GM21528 (cell line): ENCODE measurements at regions not wholly inside any gene's neighbourhood (a gene's known extent, or its start where the extent isn't known, plus 50 kb on each side); places are given as distances from the start of the nearest gene placed in this dataset.
"Not testable (repeated sequence)": the region's sequence is repeated elsewhere in the genome, so short reads cannot be mapped to it uniquely, and the experiment has no call there.

Experiments used
- ATAC-seq: cut with Tn5 transposase; IDR thresholded peaks from one replicate; pipeline ENCODE4 v1.9.1; 2021; ENCODE audit warnings: mild to moderate bottlenecking, moderate library complexity; ENCODE audit not compliant: unreplicated experiment, low FRiP score

DNA sequence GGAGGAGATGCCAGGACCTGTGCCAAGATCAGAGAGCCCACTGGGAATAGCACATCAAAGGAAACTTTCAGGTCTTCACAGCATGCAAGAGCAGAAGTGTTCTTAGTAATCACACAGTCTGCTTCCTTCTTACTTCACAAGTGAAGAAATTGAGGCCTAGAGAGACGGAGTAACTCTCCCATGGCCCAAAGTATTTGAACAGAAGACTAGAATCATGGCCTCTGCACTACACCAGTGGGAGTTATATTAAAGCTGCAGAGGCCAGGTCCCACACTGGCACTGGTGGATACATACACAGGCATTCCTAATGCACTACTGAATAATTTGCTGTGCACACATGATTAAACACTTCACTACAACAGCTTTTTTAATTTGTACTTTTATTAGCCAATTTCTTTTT, 107.6 kb upstream of the RMP24 start:
- ATAC-seq = no peak

- no peak for ATAC-seq
Observed at GRCh38 chr18:35868915-35869314, 103.6 kb upstream of the RMP24 start.

GRCh38 chr18:35871337-35871736, 101.1 kb upstream of the RMP24 start:
- no peak for ATAC-seq

- ATAC-seq = no peak
Observed at GRCh38 chr18:35875566-35875965, 96.9 kb upstream of the RMP24 start.

DNA sequence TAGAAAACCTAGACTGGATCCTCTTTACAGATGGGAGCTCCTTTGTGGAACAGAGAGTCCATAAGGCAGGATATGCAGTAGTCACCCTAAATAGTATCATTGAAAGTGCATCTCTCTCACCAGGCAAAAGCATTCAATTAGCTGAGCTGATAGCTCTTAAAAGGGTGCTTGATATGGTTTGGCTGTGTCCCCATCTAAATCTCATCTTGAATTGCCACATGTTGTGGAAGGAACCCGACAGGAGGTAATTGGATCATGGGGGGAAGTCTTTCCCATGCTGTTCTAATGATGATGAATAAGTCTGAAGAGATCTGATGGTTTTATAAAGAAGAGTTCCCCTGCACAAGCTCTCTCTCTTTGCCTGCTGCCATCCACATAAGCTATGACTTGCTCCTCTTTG, 96.2 kb upstream of the RMP24 start:
- no peak for ATAC-seq

GRCh38 chr18:35880788-35881455, 91.6 kb upstream of the RMP24 start:
- no peak for ATAC-seq

GRCh38 chr18:35888329-35888728, 84.2 kb upstream of the RMP24 start:
- ATAC-seq = no peak

- no peak for ATAC-seq
Observed at GRCh38 chr18:35889677-35890076, 82.8 kb upstream of the RMP24 start.

- no peak for ATAC-seq
Observed at GRCh38 chr18:35890323-35890722, 82.2 kb upstream of the RMP24 start.

- no peak for ATAC-seq
Observed at GRCh38 chr18:35892118-35892517, 80.4 kb upstream of the RMP24 start.

- ATAC-seq = not testable (repeated sequence)
Observed at GRCh38 chr18:35897481-35897880, 75.0 kb upstream of the RMP24 start.

DNA sequence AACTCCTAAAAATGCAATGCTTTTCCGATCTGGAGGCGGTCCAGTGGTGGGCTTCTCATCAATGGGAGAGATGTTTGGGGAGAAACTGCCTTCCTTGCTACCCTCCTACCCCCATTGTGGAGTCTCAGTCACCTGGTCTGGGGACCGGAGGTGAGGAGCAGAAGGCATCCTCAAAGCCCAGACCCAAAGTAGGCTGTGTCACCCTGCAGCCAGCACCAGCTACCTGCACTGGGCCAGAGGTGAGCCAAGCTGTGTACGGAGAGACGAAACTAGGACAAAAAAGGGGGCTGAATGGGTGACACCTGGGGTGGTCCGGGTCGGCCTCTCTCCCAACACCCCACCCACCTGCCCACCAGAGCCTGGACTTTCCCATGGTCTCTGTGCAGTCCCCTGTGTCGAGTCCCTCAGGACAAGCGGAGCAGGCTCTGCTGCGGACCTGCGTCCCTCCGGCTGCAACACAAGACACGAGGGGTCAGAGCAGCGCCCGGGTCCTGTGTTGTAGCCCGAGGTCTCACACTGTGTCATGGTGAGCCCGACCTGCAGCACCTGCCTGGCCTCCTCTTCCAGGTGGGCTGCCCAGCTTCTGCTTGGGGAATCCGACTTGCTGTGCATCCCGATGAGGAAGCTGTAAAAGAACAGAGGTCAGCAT, 68.0 kb upstream of the RMP24 start:
- ATAC-seq = no peak

DNA sequence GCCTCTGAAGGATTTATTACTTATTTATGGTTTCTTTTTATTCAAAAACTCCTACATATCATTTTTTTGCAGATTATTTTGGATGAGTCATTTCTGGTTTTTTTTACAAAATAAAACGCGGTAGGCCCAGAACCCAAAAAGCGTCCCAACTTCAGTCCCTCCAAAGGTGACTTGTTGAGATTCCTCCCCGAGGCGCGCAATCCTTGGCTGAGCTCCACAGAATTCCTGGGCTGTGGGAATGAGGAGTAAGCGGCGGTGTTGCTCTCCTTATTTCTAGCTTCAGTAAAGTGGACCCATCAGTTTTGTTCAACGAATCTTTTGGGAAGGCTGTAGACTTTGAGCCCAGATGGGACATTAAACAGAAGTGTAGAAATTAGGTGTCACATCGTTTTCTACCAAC, 67.0 kb upstream of the RMP24 start:
- ATAC-seq = no peak

DNA sequence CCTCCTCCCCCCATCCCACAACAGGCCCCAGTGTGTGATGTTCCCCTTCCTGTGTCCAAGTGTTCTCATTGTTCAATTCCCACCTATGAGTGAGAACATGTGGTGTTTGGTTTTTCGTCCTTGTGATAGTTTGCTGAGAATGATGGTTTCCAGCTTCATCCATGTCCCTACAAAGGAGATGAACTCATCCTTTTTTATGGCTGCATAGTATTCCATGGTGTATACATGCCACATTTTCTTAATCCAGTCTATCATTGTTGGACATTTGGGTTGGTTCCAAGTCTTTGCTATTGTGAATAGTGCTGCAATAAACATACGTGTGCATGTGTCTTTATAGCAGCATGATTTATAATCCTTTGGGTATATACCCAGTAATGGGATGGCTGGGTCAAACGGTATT, 66.2 kb upstream of the RMP24 start:
- not testable (repeated sequence) for ATAC-seq

- ATAC-seq = no peak
Observed at GRCh38 chr18:35910327-35910726, 62.2 kb upstream of the RMP24 start.

DNA sequence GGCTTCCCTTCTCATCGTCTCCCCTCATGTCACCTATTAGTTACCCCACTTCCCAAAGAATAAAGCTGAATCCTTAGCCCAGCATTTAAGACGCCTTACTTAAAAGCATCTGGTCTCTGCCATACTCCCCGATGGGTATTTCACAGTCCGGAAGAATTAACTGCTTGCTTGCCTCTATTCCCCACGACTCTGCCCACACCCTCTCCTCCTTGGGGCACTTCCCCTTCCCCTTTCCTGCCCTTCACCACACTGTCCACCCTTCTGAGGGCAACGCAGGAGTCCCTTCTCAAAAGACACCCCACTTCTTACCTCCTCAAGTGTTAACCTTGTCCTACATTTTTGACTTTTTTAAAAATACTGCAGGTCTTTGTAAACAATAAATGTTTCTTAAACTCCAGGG, 60.1 kb upstream of the RMP24 start:
- no peak for ATAC-seq

- no peak for ATAC-seq
Observed at GRCh38 chr18:35915056-35915455, 57.4 kb upstream of the RMP24 start.

GRCh38 chr18:35917043-35917442, 55.4 kb upstream of the RMP24 start:
- ATAC-seq = no peak

GRCh38 chr18:35918564-35918963, 53.9 kb upstream of the RMP24 start:
- ATAC-seq = no peak

GRCh38 chr18:35919179-35919578, 53.3 kb upstream of the RMP24 start:
- ATAC-seq = no peak

DNA sequence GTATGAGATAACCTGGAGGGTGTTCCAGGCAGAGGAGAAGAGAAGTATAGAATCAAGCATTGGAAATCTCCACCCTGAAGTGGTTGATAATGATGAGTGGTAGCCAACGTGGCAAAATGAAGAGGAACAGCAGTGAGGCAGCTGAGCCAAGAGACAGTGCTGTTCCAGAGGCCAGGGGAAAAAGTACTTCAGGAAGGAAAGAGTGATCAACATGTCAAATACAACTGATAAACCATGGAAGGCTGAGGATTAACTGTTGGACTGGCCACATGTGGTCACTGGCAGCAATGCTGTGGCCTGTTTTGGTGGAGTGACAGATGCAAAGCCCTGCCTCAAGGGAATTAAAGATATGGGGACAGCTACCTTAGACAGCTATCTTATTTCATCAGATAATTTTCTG, 51.9 kb upstream of the RMP24 start:
- ATAC-seq = no peak
